ENCODE measurements at regions not wholly inside any gene's neighbourhood (a gene's known extent, or its start where the extent isn't known, plus 50 kb on each side); places are given as distances from the start of the nearest gene placed in this dataset.

DNA sequence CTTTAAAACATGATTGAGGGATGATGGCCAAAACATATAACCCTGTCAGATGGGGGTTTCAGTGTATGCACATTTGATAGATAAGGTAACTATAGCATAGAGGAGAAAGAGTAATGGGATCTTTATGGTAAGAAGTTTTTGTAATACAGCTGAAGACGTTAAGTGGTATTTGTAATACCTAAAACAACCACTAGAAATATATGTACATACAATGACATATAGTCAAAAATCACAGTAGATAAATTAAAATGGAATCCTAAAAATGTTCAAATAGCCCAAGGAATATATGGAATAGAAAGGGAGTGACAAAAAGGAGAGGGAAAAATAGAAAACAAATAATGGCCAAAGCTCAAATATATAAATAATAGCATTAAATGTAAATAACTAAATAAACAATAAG is 371.3 kb upstream of the FSTL5 start:
- TF ChIP-seq, protein P1, sequence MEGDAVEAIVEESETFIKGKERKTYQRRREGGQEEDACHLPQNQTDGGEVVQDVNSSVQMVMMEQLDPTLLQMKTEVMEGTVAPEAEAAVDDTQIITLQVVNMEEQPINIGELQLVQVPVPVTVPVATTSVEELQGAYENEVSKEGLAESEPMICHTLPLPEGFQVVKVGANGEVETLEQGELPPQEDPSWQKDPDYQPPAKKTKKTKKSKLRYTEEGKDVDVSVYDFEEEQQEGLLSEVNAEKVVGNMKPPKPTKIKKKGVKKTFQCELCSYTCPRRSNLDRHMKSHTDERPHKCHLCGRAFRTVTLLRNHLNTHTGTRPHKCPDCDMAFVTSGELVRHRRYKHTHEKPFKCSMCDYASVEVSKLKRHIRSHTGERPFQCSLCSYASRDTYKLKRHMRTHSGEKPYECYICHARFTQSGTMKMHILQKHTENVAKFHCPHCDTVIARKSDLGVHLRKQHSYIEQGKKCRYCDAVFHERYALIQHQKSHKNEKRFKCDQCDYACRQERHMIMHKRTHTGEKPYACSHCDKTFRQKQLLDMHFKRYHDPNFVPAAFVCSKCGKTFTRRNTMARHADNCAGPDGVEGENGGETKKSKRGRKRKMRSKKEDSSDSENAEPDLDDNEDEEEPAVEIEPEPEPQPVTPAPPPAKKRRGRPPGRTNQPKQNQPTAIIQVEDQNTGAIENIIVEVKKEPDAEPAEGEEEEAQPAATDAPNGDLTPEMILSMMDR (IDR thresholded peaks at IDR 0.05; ENCODE audit: control insufficient read depth, insufficient read depth, low read depth, low read length, missing control alignments) = no peak
- H3K4me3 ChIP-seq (ENCODE audit: control insufficient read depth, low read depth, low read length) = no peak overlapping the region
- DNase-seq (ENCODE audit: low read depth) = no peak

DNA sequence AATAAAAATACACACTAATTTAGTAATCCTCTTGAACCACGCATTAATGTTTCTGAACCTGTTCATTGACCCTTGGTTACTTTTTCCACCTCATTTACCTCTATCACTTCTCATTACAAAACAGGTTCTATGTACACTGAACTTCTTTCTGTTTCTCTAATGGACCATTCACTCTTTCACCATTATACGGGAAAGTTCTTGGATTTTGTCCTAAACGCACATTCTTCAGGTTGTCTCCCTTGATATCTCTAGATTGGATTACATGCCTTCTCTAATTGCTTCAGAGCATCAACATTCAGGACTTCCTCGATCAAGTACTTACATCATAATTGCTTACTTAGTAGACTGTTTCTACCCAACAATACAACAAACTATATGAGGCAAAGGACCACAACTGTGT is 359.4 kb upstream of the FSTL5 start:
- TF ChIP-seq, protein P1 (IDR thresholded peaks at IDR 0.05; ENCODE audit: control insufficient read depth, insufficient read depth, low read depth, low read length, missing control alignments) = no peak
- DNase-seq (ENCODE audit: low read depth) = no peak
- H3K4me3 ChIP-seq (ENCODE audit: control insufficient read depth, low read depth, low read length) = no peak overlapping the region

DNA sequence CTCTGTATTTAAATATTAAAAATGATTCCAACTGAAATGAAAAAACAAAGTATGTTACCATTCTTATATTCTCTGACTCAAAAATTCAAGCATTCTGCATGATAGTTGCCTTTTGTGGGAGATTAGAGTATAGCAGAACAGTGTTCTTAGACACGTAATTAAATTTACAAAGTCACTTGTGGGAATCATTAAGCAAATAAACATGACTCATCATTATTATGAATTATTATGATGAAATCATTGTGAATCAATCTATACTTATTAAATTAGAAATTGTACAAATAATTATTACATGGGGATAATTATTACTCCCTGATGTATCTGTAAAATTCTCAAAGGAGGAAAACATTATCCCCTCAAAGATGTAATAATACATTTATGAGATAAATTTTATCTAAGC is 358.9 kb upstream of the FSTL5 start:
- no peak overlapping the region for H3K4me3 ChIP-seq (ENCODE audit: control insufficient read depth, low read depth, low read length)
- DNase-seq (ENCODE audit: low read depth) = no peak
- TF ChIP-seq, protein P1 (IDR thresholded peaks at IDR 0.05; ENCODE audit: control insufficient read depth, insufficient read depth, low read depth, low read length, missing control alignments) = no peak

DNA sequence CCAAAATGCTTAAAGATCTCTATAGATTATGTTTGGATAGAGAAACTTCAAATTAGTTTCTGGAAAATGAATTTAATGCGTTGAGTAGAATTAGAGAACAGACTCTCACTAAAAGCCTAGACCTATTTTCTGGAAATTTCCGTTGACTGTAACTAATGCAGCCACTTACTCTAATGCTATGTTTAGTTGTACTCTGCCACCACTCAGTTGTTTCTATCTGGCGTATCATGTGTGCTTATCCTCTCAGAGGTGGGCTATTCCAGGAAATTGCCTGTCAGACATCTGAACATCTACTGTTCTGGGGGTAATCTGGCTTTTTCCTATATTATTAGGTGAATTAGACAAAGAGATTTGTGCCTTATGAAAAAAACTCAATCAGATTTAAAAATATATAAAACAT is 347.1 kb upstream of the FSTL5 start:
- H3K4me3 ChIP-seq (ENCODE audit: control insufficient read depth, low read depth, low read length) = no peak overlapping the region
- TF ChIP-seq, protein P1 (IDR thresholded peaks at IDR 0.05; ENCODE audit: control insufficient read depth, insufficient read depth, low read depth, low read length, missing control alignments) = no peak
- DNase-seq (ENCODE audit: low read depth) = no peak

DNA sequence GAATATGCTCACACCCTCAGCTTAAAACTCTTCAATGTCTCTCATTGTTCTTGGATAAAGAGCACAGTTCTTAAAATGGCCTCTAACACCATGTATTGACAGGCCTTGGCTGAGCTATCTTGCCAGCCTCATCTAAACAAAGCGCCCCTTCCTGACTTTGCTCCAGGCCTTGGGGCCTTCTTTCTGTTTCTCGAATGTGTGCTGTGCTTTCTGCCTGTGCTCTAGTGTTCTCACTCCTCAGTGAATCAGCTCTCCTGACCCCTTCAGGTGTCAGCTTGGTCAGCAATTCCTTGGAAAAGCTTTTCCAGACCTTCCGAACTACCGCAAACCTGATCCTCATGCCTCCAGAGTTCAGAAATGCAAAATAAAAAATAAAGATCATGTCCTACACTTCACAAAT is 346.3 kb upstream of the FSTL5 start:
- no peak for DNase-seq (ENCODE audit: low read depth)
- TF ChIP-seq, protein P1 (IDR thresholded peaks at IDR 0.05; ENCODE audit: control insufficient read depth, insufficient read depth, low read depth, low read length, missing control alignments) = no peak
- H3K4me3 ChIP-seq (ENCODE audit: control insufficient read depth, low read depth, low read length) = no peak overlapping the region

DNA sequence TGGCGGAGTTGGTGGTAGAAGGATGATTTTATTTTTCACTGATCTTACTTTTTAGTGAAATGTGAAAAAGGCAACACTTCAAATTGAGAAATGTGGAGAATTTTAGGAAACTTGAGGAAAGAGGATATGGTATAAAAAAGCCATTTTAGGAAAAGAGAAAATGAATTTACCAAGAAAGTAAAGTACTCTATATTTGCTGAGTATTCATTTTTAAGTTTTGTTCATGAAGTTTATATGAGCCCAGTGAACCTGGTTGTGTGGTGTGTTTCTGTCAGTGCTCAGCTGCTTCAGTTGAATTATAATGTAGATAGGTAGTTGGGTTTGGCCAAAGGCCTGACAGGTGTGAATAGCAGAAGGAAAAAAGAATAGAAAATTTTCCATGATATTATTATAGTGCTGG is 345.5 kb upstream of the FSTL5 start:
- TF ChIP-seq, protein P1 (IDR thresholded peaks at IDR 0.05; ENCODE audit: control insufficient read depth, insufficient read depth, low read depth, low read length, missing control alignments) = no peak
- H3K4me3 ChIP-seq (ENCODE audit: control insufficient read depth, low read depth, low read length) = no peak overlapping the region
- DNase-seq (ENCODE audit: low read depth) = no peak

DNA sequence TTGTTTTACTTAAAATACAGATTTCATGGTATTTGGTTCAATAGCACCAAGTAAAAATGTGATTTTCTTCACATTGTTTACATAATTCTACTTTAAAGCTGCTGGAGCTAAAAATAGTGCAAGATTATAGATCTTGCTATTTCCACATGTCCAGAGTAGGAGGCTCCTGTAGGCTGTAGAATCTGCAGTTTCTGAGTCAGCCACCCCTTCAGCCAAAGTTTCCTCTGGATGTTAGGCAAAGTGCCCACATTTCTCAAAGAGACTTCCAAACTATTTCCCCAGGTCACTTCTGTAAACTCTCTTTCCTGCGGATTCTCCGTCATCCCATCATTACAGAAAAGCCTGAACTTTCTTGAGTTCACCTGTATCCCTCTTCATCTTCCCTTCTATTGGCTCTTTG is 342.5 kb upstream of the FSTL5 start:
- DNase-seq (ENCODE audit: low read depth) = no peak
- TF ChIP-seq, protein P1 (IDR thresholded peaks at IDR 0.05; ENCODE audit: control insufficient read depth, insufficient read depth, low read depth, low read length, missing control alignments) = no peak
- no peak overlapping the region for H3K4me3 ChIP-seq (ENCODE audit: control insufficient read depth, low read depth, low read length)
